K562 (cell line): ENCODE measurements at regions not wholly inside any gene's neighbourhood (a gene's known extent, or its start where the extent isn't known, plus 50 kb on each side); places are given as distances from the start of the nearest gene placed in this dataset.

Source experiments
- CEBPB ChIP-seq: fragments of 450-650 bp; IDR thresholded peaks from 2 replicates; pipeline ENCODE4 v1.6.1; 2016; ENCODE audit warnings: missing genetic modification characterization, missing compliant biosample characterization
- CTCF ChIP-seq, 3 experiments: IDR thresholded peaks in 2 of 3; conservative IDR thresholded peaks in 1 of 3; 2 replicates each; pipeline ENCODE4 v1.5.1; 2011 to 2012; ENCODE audit warnings: low read length in 3 of 3, mild to moderate bottlenecking in 3 of 3, control low read depth in 2 of 3, improper control_type of control experiment in 1 of 3, inconsistent platforms in 1 of 3, low read depth in 1 of 3, mixed read lengths in 1 of 3, moderate library complexity in 1 of 3; ENCODE audit not compliant: insufficient read depth in 2 of 3
- MAX ChIP-seq: sonication (generic); formaldehyde crosslinking; IDR thresholded peaks from 2 replicates; pipeline ENCODE4 v1.9.0; 2022; ENCODE audit warnings: mild to moderate bottlenecking, missing genetic modification reagents
- ZEB2 ChIP-seq: fragments of 450-650 bp; IDR thresholded peaks from 2 replicates; pipeline ENCODE4 v1.6.1; 2016

- TF ChIP-seq ZEB2 (no peak), CEBPB (no peak), CTCF (IDR thresholded peaks at IDR 0.05 in 2 of 3, conservative IDR thresholded peaks at IDR 0.05 in 1 of 3; ENCODE audit: insufficient read depth in 2 of 3, low read depth in 1 of 3, low read length in 3 of 3) (no peak), MAX (CRISPR knock-in tag) (no peak)
Observed at GRCh38 chr12:22765421-22766130, 140.6 kb downstream of the ETNK1 start.
